Lung (tissue), 11 donors: ENCODE measurements at regions not wholly inside any gene's neighbourhood (a gene's known extent, or its start where the extent isn't known, plus 50 kb on each side); places are given as distances from the start of the nearest gene placed in this dataset.

ENCODE experiments used
- ATAC-seq: fragments of 200-7000 bp; cut with Tn5 transposase; one replicate; pipeline ENCODE4 v1.9.1; 2020; ENCODE audit warnings: moderate number of reproducible peaks; ENCODE audit not compliant: insufficient read depth, low FRiP score
- DNase-seq, 3 donors: peaks; one replicate each; pipeline ENCODE4 v3.0.0-alpha.2; 2013 to 2017
- H3K27ac ChIP-seq, 2 donors: one replicate each; pipeline ENCODE4 v1.5.1; 2013; ENCODE audit warnings: mild to moderate bottlenecking in 2 of 2, moderate library complexity in 2 of 2, control low read depth in 1 of 2, inconsistent platforms in 1 of 2, low read depth in 1 of 2, low read length in 1 of 2
- H3K27me3 ChIP-seq, 3 donors: one replicate each; pipeline ENCODE4 v1.5.1; 2013; ENCODE audit warnings: low read length in 2 of 3; ENCODE audit not compliant: control insufficient read depth in 3 of 3, insufficient read depth in 3 of 3
- H3K36me3 ChIP-seq, 4 donors: one replicate each; pipeline ENCODE4 v1.5.1; 2013; ENCODE audit warnings: low read length in 4 of 4, mild to moderate bottlenecking in 1 of 4, moderate library complexity in 1 of 4; ENCODE audit not compliant: control insufficient read depth in 4 of 4, insufficient read depth in 4 of 4
- H3K4me1 ChIP-seq, 5 donors: one replicate each; pipeline ENCODE4 v1.5.1; 2013; ENCODE audit warnings: low read length in 5 of 5, mild to moderate bottlenecking in 2 of 5, moderate library complexity in 1 of 5; ENCODE audit not compliant: control insufficient read depth in 5 of 5, insufficient read depth in 5 of 5
- H3K4me3 ChIP-seq: one replicate; pipeline ENCODE4 v1.5.1; 2013; ENCODE audit warnings: mild to moderate bottlenecking, control low read depth, moderate library complexity
- H3K9ac ChIP-seq, 2 donors: one replicate each; pipeline ENCODE4 v1.5.1; 2013; ENCODE audit warnings: low read length in 2 of 2, control low read depth in 1 of 2; ENCODE audit not compliant: insufficient read depth in 1 of 2
- H3K9me3 ChIP-seq, 4 donors: one replicate each; pipeline ENCODE4 v1.5.1; 2013; ENCODE audit warnings: low read length in 3 of 4, mild to moderate bottlenecking in 1 of 4, moderate library complexity in 1 of 4; ENCODE audit not compliant: control insufficient read depth in 4 of 4, insufficient read depth in 3 of 4
- CTCF ChIP-seq: IDR thresholded peaks from 2 replicates; pipeline ENCODE4 v1.5.1; 2012; ENCODE audit warnings: mild to moderate bottlenecking; ENCODE audit errors: control extremely low read depth, extremely low read depth
- WGBS, 2 donors: extraction: QIAGEN DNeasy Blood & Tissue Kit; methylation state at CpG; one replicate each; pipeline ENCODE4 v1.1.7; 2013; 5-methylcytosine and 5-hydroxymethylcytosine counted together
- donor health status: control.
- donor health status: control.
- donor health status: Bipolar disorder and iron deficiency.
- donor health status: healthy.
- donor health status: DM: yes; HTN: yes; CAD: no.

DNA sequence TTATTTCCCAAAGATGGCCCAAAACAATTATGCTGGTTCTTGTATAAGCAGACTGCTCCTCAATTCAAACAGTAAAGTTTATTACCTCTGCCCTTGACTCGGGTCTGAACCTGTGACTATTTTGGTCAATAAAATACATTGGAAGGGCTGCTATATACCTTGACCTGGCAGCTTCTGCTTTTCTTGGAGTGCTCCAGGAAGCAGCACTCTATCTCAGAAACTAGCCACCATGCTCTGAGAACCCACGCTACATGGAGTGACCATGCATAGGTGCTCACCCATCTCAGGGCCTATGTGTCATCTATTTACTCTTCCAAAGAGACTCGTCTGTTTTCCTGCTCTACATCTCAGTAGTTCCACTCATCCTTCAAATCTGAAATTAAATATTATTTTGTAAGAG, 299.9 kb downstream of the AHR start:
- ATAC-seq (no peak), DNase-seq (no peak)
- H3K4me3 ChIP-seq: no peak overlapping the region
- no peak overlapping the region for H3K9ac ChIP-seq
- WGBS, 2 donors: 65 to 91% methylated on average over 3 of the region's 3 CpGs
- TF ChIP-seq CTCF: no peak
- H3K36me3 ChIP-seq: no peaks in the 10 kb centered on the region
- no peak overlapping the region for H3K27ac ChIP-seq
- H3K27me3 ChIP-seq: no peaks in the 10 kb centered on the region
- peaks cover 0 to 4% (median 0%) of the 10 kb centered on the region in 4 donors for H3K9me3 ChIP-seq
- no peaks in the 10 kb centered on the region for H3K4me1 ChIP-seq

GRCh38 chr7:17598846-17599245, 300.4 kb downstream of the AHR start:
- H3K36me3 ChIP-seq: no peaks in the 10 kb centered on the region

GRCh38 chr7:17599733-17600339, 301.4 kb downstream of the AHR start:
- no peaks in the 10 kb centered on the region for H3K36me3 ChIP-seq
- peaks cover 0 to 4% (median 0%) of the 10 kb centered on the region in 4 donors for H3K9me3 ChIP-seq
- no peaks in the 10 kb centered on the region for H3K4me1 ChIP-seq
- no peak overlapping the region for H3K4me3 ChIP-seq
- H3K27me3 ChIP-seq: no peaks in the 10 kb centered on the region
- H3K27ac ChIP-seq: no peak overlapping the region
- H3K9ac ChIP-seq: no peak overlapping the region
- WGBS, 2 donors: 81 to 85% methylated on average over 7 of the region's 7 CpGs
- DNase-seq (no peak), ATAC-seq (no peak)
- no peak for TF ChIP-seq CTCF

More at GRCh38 chr7:17598846-17599245, 300.4 kb downstream of the AHR start:
- Histone ChIP-seq H3K4me1 (no peaks in the 10 kb centered on the region), H3K27ac (no peak overlapping the region), H3K27me3 (no peaks in the 10 kb centered on the region), H3K9ac (no peak overlapping the region), H3K4me3 (no peak overlapping the region), H3K9me3 (peaks cover 0 to 4% (median 0%) of the 10 kb centered on the region in 4 donors)
- DNase-seq (no peak), ATAC-seq (no peak)
- no peak for TF ChIP-seq CTCF

- Histone ChIP-seq H3K9ac (no peak overlapping the region), H3K4me3 (no peak overlapping the region), H3K27ac (no peak overlapping the region), H3K9me3 (peaks cover 0 to 4% (median 0%) of the 10 kb centered on the region in 4 donors), H3K4me1 (no peaks in the 10 kb centered on the region), H3K36me3 (no peaks in the 10 kb centered on the region), H3K27me3 (no peaks in the 10 kb centered on the region)
- peak; percentile 39 for ATAC-seq
- WGBS, 2 donors: 65 to 87% methylated on average over 2 of the region's 2 CpGs
- no peak for TF ChIP-seq CTCF
- no peak for DNase-seq
Observed at GRCh38 chr7:17600340-17600752, 301.9 kb downstream of the AHR start.
